ENCODE measurements at regions not wholly inside any gene's neighbourhood (a gene's known extent, or its start where the extent isn't known, plus 50 kb on each side); places are given as distances from the start of the nearest gene placed in this dataset.

- TF ChIP-seq SUZ12 (IDR thresholded peaks at IDR 0.05; ENCODE audit: extremely low read depth, insufficient read depth, insufficient read length) (no peak), YY1 (IDR thresholded peaks at IDR 0.05; ENCODE audit: insufficient read depth, insufficient read length) (no peak), ZNF274 (IDR thresholded peaks at IDR 0.05; ENCODE audit: low read depth, low read length) (no peak)
Measured at GRCh38 chr13:63843766-63844699, 2428.4 kb upstream of the PCDH20 start.
